SK-N-SH treated with all-trans-retinoic acid at 6 μM for 48 hours (cell line): ENCODE measurements at regions not wholly inside any gene's neighbourhood (a gene's known extent, or its start where the extent isn't known, plus 50 kb on each side); places are given as distances from the start of the nearest gene placed in this dataset.

Source experiments
- ATAC-seq: fragments of 200-7000 bp; cut with Tn5 transposase; 3 replicates; pipeline ENCODE4 v1.9.1; 2020; ENCODE audit warnings: mild to moderate bottlenecking, moderate library complexity
- ARNTL ChIP-seq: fragments of 450-650 bp; formaldehyde crosslinking; IDR thresholded peaks from 2 replicates; pipeline ENCODE4 v1.5.0; 2020; ENCODE audit warnings: low read depth, mild to moderate bottlenecking, moderate library complexity, borderline replicate concordance
- BACH2 ChIP-seq: fragments of 250-450 bp; sonication (Bioruptor Pico); IDR thresholded peaks from 2 replicates; pipeline ENCODE4 v1.9.0; 2021; ENCODE audit warnings: mild to moderate bottlenecking, borderline replicate concordance
- CREB5 ChIP-seq: fragments of 250-450 bp; sonication (Bioruptor Pico); IDR thresholded peaks from 2 replicates; pipeline ENCODE4 v1.5.1; 2020; ENCODE audit warnings: low read depth, mild to moderate bottlenecking, moderate library complexity
- CSDC2 ChIP-seq: fragments of 250-450 bp; sonication (Bioruptor Pico); IDR thresholded peaks from 2 replicates; pipeline ENCODE4 v1.5.0; 2020; ENCODE audit warnings: mild to moderate bottlenecking, moderate library complexity
- CSRNP3 ChIP-seq: fragments of 250-450 bp; sonication (Bioruptor Pico); IDR thresholded peaks from 2 replicates; pipeline ENCODE4 v1.5.1; 2021; ENCODE audit warnings: mild to moderate bottlenecking, moderate library complexity
- ESRRG ChIP-seq: fragments of 250-450 bp; sonication (Bioruptor Pico); IDR thresholded peaks from 2 replicates; pipeline ENCODE4 v1.6.1; 2021; ENCODE audit warnings: mild to moderate bottlenecking
- GLIS3 ChIP-seq: fragments of 250-450 bp; sonication (Bioruptor Pico); IDR thresholded peaks from 2 replicates; pipeline ENCODE4 v1.5.0; 2020; ENCODE audit warnings: mild to moderate bottlenecking, moderate library complexity
- ISL1 ChIP-seq: fragments of 250-450 bp; sonication (Bioruptor Pico); IDR thresholded peaks from 2 replicates; pipeline ENCODE4 v2.1.2; 2022; ENCODE audit warnings: mild to moderate bottlenecking, moderate library complexity
- OSR1 ChIP-seq: fragments of 250-450 bp; sonication (Bioruptor Pico); IDR thresholded peaks from 2 replicates; pipeline ENCODE4 v1.8.0; 2022; ENCODE audit warnings: moderate library complexity, mild to moderate bottlenecking, inconsistent platforms
- PPARA ChIP-seq: fragments of 250-450 bp; sonication (Bioruptor Pico); IDR thresholded peaks from 2 replicates; pipeline ENCODE4 v1.5.0; 2020; ENCODE audit warnings: mild to moderate bottlenecking, borderline replicate concordance
- RARB ChIP-seq: fragments of 250-450 bp; sonication (Bioruptor Pico); IDR thresholded peaks from 2 replicates; pipeline ENCODE4 v1.8.0; 2021; ENCODE audit warnings: mild to moderate bottlenecking, moderate library complexity
- SNAI2 ChIP-seq: fragments of 250-450 bp; sonication (Bioruptor Pico); IDR thresholded peaks from 2 replicates; pipeline ENCODE4 v1.5.0; 2020; ENCODE audit warnings: mild to moderate bottlenecking, moderate library complexity
- TCF4 ChIP-seq: fragments of 250-450 bp; sonication (Bioruptor Pico); IDR thresholded peaks from 2 replicates; pipeline ENCODE4 v1.8.0; 2021; ENCODE audit warnings: mild to moderate bottlenecking, moderate library complexity, borderline replicate concordance
- ZC3H10 ChIP-seq: fragments of 250-450 bp; sonication (Bioruptor Pico); IDR thresholded peaks from 2 replicates; pipeline ENCODE4 v1.5.1; 2021; ENCODE audit warnings: mild to moderate bottlenecking, moderate library complexity
- ZFP3 ChIP-seq: fragments of 250-450 bp; sonication (Bioruptor Pico); IDR thresholded peaks from 2 replicates; pipeline ENCODE4 v1.5.0; 2020; ENCODE audit warnings: mild to moderate bottlenecking, moderate library complexity
- ZFP30 ChIP-seq: fragments of 450-650 bp; formaldehyde crosslinking; IDR thresholded peaks from 2 replicates; pipeline ENCODE4 v1.5.0; 2022; ENCODE audit warnings: mild to moderate bottlenecking, moderate library complexity
- ZNF565 ChIP-seq: fragments of 450-650 bp; formaldehyde crosslinking; conservative IDR thresholded peaks from 2 replicates; pipeline ENCODE4 v1.5.0; 2020; ENCODE audit warnings: low read depth, mild to moderate bottlenecking, moderate library complexity
- ZNF70 ChIP-seq: fragments of 450-650 bp; formaldehyde crosslinking; IDR thresholded peaks from 2 replicates; pipeline ENCODE4 v1.5.0; 2020; ENCODE audit warnings: mild to moderate bottlenecking, moderate library complexity
- ZNF8 ChIP-seq: fragments of 450-650 bp; formaldehyde crosslinking; IDR thresholded peaks from 2 replicates; pipeline ENCODE4 v1.5.0; 2020; ENCODE audit warnings: mild to moderate bottlenecking, moderate library complexity
- TF ChIP-seq, protein P1 (sequence below): fragments of 250-450 bp; sonication (Bioruptor Pico); IDR thresholded peaks from 2 replicates; pipeline ENCODE4 v1.8.0; 2020; ENCODE audit warnings: mild to moderate bottlenecking, moderate library complexity, borderline replicate concordance
- TF ChIP-seq, protein P2 (sequence below): fragments of 250-450 bp; sonication (Bioruptor Pico); IDR thresholded peaks from 2 replicates; pipeline ENCODE4 v1.5.0; 2020; ENCODE audit warnings: mild to moderate bottlenecking, moderate library complexity
- TF ChIP-seq, protein P3 (sequence below): fragments of 250-450 bp; sonication (Bioruptor Pico); IDR thresholded peaks from 2 replicates; pipeline ENCODE4 v1.8.0; 2021; ENCODE audit warnings: low read depth, mild to moderate bottlenecking, moderate library complexity, borderline replicate concordance

DNA sequence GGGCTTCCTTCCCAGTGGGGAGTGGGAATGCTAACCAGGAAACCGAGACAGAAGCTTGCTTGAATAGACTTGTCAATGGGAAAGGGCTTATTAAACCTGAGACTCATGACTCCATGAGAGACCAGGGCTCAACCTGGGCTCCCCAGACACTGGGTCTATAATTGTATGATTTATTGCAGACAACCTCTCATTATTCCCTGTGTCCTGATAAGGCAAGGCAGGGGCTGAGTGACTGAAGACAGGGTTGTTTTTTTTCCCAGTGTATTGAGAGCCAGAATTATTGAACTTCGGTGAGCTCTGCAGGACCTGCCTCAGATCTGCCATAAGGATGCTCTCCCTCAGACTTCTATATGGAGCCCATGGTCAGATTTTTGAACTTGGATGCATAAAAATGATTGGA, 79.5 kb upstream of the KLHL25 start:
- TF ChIP-seq ZNF8 (no peak), CSRNP3 (CRISPR knock-in tag) (no peak), SNAI2 (CRISPR knock-in tag) (no peak), RARB (CRISPR knock-in tag) (no peak), ZC3H10 (CRISPR knock-in tag) (no peak), ISL1 (CRISPR knock-in tag) (no peak), ARNTL (CRISPR knock-in tag) (no peak), ZNF70 (CRISPR knock-in tag) (no peak), ESRRG (CRISPR knock-in tag) (no peak), ZNF565 (CRISPR knock-in tag) (no peak), ZFP30 (no peak), TCF4 (CRISPR knock-in tag) (no peak), BACH2 (CRISPR knock-in tag) (no peak), CSDC2 (CRISPR knock-in tag) (no peak), ZFP3 (no peak), OSR1 (CRISPR knock-in tag) (no peak)
- TF ChIP-seq, protein P1, sequence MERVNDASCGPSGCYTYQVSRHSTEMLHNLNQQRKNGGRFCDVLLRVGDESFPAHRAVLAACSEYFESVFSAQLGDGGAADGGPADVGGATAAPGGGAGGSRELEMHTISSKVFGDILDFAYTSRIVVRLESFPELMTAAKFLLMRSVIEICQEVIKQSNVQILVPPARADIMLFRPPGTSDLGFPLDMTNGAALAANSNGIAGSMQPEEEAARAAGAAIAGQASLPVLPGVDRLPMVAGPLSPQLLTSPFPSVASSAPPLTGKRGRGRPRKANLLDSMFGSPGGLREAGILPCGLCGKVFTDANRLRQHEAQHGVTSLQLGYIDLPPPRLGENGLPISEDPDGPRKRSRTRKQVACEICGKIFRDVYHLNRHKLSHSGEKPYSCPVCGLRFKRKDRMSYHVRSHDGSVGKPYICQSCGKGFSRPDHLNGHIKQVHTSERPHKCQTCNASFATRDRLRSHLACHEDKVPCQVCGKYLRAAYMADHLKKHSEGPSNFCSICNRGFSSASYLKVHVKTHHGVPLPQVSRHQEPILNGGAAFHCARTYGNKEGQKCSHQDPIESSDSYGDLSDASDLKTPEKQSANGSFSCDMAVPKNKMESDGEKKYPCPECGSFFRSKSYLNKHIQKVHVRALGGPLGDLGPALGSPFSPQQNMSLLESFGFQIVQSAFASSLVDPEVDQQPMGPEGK (CRISPR knock-in tag): no peak
- TF ChIP-seq, protein P2, sequence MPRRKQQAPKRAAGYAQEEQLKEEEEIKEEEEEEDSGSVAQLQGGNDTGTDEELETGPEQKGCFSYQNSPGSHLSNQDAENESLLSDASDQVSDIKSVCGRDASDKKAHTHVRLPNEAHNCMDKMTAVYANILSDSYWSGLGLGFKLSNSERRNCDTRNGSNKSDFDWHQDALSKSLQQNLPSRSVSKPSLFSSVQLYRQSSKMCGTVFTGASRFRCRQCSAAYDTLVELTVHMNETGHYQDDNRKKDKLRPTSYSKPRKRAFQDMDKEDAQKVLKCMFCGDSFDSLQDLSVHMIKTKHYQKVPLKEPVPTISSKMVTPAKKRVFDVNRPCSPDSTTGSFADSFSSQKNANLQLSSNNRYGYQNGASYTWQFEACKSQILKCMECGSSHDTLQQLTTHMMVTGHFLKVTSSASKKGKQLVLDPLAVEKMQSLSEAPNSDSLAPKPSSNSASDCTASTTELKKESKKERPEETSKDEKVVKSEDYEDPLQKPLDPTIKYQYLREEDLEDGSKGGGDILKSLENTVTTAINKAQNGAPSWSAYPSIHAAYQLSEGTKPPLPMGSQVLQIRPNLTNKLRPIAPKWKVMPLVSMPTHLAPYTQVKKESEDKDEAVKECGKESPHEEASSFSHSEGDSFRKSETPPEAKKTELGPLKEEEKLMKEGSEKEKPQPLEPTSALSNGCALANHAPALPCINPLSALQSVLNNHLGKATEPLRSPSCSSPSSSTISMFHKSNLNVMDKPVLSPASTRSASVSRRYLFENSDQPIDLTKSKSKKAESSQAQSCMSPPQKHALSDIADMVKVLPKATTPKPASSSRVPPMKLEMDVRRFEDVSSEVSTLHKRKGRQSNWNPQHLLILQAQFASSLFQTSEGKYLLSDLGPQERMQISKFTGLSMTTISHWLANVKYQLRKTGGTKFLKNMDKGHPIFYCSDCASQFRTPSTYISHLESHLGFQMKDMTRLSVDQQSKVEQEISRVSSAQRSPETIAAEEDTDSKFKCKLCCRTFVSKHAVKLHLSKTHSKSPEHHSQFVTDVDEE: no peak
- TF ChIP-seq, protein P3, sequence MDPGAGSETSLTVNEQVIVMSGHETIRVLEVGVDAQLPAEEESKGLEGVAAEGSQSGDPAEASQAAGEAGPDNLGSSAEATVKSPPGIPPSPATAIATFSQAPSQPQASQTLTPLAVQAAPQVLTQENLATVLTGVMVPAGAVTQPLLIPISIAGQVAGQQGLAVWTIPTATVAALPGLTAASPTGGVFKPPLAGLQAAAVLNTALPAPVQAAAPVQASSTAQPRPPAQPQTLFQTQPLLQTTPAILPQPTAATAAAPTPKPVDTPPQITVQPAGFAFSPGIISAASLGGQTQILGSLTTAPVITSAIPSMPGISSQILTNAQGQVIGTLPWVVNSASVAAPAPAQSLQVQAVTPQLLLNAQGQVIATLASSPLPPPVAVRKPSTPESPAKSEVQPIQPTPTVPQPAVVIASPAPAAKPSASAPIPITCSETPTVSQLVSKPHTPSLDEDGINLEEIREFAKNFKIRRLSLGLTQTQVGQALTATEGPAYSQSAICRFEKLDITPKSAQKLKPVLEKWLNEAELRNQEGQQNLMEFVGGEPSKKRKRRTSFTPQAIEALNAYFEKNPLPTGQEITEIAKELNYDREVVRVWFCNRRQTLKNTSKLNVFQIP: no peak
- ATAC-seq: no peak

- ATAC-seq: no peak
- no peak for TF ChIP-seq ZFP30
- TF ChIP-seq ZNF70 (CRISPR knock-in tag): no peak
- no peak for TF ChIP-seq ESRRG (CRISPR knock-in tag)
- TF ChIP-seq OSR1 (CRISPR knock-in tag): no peak
- TF ChIP-seq PPARA (CRISPR knock-in tag): no peak
- TF ChIP-seq CSDC2 (CRISPR knock-in tag): no peak
- no peak for TF ChIP-seq TCF4 (CRISPR knock-in tag)
- TF ChIP-seq BACH2 (CRISPR knock-in tag): no peak
- TF ChIP-seq, protein P1 (CRISPR knock-in tag): no peak
- no peak for TF ChIP-seq SNAI2 (CRISPR knock-in tag)
- TF ChIP-seq CREB5 (CRISPR knock-in tag): no peak
- no peak for TF ChIP-seq GLIS3 (CRISPR knock-in tag)
- TF ChIP-seq, protein P3: no peak
- TF ChIP-seq ZNF565 (CRISPR knock-in tag): no peak
- no peak for TF ChIP-seq ZFP3
- TF ChIP-seq ZNF8: no peak
- TF ChIP-seq ARNTL (CRISPR knock-in tag): no peak
- no peak for TF ChIP-seq CSRNP3 (CRISPR knock-in tag)
Measured at GRCh38 chr15:85875756-85876155, 81.0 kb upstream of the KLHL25 start.
